Stomach (tissue), 4 donors: ENCODE measurements at regions not wholly inside any gene's neighbourhood (a gene's known extent, or its start where the extent isn't known, plus 50 kb on each side); places are given as distances from the start of the nearest gene placed in this dataset.

Experiments used
- CTCF ChIP-seq, 7 experiments: fragments of 450-650 bp in 4 of 7; fragments of 200-600 bp in 3 of 7; sonication (generic) in 3 of 7; IDR thresholded peaks; one replicate each; pipeline ENCODE4 v1.5.1; 2016 to 2019; ENCODE audit warnings: antibody characterized with exemption in 7 of 7, control low read depth in 2 of 7, mild to moderate bottlenecking in 1 of 7
- EP300 ChIP-seq: sonication (generic); formaldehyde crosslinking; IDR thresholded peaks from one replicate; pipeline ENCODE4 v1.6.1; 2017; ENCODE audit warnings: antibody characterized with exemption
- POLR2A ChIP-seq, 4 donors: fragments of 450-650 bp; IDR thresholded peaks; one replicate each; pipeline ENCODE4 v1.6.1; 2016; ENCODE audit warnings: antibody characterized with exemption in 4 of 4, control low read depth in 2 of 4, mild to moderate bottlenecking in 1 of 4, moderate library complexity in 1 of 4
- POLR2AphosphoS5 ChIP-seq, 3 donors: sonication (generic); formaldehyde crosslinking; IDR thresholded peaks; one replicate each; pipeline ENCODE4 v1.6.1; 2016; ENCODE audit warnings: antibody characterized with exemption in 3 of 3

GRCh38 chr4:11281720-11282119 is 147.0 kb downstream of the HS3ST1 start:
- TF ChIP-seq CTCF (IDR thresholded peaks at IDR 0.05): no peak
- no peak for TF ChIP-seq POLR2AphosphoS5 (IDR thresholded peaks at IDR 0.05)
- no peak for TF ChIP-seq POLR2A (IDR thresholded peaks at IDR 0.05)
- no peak for TF ChIP-seq EP300
